ENCODE measurements at regions not wholly inside any gene's neighbourhood (a gene's known extent, or its start where the extent isn't known, plus 50 kb on each side); places are given as distances from the start of the nearest gene placed in this dataset.

GRCh38 chr4:184879271-184879670 lies 53.5 kb upstream of the ACSL1 start:
- Histone ChIP-seq H3K27ac (no peak overlapping the region), H3K4me3 (no peak overlapping the region), H3K27me3 (no peaks in the 10 kb centered on the region), H3K36me3 (no peaks in the 10 kb centered on the region), H3K4me1 (no peaks in the 10 kb centered on the region), H3K9me3 (no peaks in the 10 kb centered on the region)
- intact Hi-C loops (cut with DNase I; ENCODE audit: low total_unique reads) = no loop called here
- DNase-seq = no peak
- TF ChIP-seq, protein P1, sequence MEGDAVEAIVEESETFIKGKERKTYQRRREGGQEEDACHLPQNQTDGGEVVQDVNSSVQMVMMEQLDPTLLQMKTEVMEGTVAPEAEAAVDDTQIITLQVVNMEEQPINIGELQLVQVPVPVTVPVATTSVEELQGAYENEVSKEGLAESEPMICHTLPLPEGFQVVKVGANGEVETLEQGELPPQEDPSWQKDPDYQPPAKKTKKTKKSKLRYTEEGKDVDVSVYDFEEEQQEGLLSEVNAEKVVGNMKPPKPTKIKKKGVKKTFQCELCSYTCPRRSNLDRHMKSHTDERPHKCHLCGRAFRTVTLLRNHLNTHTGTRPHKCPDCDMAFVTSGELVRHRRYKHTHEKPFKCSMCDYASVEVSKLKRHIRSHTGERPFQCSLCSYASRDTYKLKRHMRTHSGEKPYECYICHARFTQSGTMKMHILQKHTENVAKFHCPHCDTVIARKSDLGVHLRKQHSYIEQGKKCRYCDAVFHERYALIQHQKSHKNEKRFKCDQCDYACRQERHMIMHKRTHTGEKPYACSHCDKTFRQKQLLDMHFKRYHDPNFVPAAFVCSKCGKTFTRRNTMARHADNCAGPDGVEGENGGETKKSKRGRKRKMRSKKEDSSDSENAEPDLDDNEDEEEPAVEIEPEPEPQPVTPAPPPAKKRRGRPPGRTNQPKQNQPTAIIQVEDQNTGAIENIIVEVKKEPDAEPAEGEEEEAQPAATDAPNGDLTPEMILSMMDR (IDR thresholded peaks at IDR 0.05) = no peak
- TF ChIP-seq POLR2A (IDR thresholded peaks at IDR 0.05) = no peak

DNA sequence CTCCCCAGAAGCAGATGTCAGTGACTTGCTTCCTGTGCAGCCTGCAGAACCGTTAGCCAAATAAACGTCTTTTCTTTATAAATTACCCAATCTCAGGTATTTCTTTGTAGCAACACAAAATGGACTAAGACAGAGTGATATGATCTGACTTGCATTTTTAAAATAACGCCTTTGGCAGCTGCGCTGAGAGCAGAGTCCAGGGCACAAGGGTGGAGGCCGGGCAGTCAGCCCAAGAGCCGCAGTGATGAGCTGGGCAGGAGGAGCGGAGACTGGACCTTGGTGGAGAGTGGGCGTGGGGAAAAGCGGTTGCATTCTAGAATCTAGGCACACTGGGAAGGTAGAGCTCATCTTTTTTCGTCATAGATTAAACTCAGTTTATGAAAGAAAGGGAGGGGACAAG lies 56.5 kb upstream of the ACSL1 start:
- no peak overlapping the region for H3K27ac ChIP-seq
- no peak for TF ChIP-seq POLR2A (IDR thresholded peaks at IDR 0.05)
- TF ChIP-seq, protein P1 (IDR thresholded peaks at IDR 0.05) = no peak
- H3K4me3 ChIP-seq = no peak overlapping the region
- no peaks in the 10 kb centered on the region for H3K4me1 ChIP-seq
- no peaks in the 10 kb centered on the region for H3K27me3 ChIP-seq
- no peaks in the 10 kb centered on the region for H3K9me3 ChIP-seq
- no peak for DNase-seq
- H3K36me3 ChIP-seq = no peaks in the 10 kb centered on the region
- intact Hi-C loops (cut with DNase I; ENCODE audit: low total_unique reads) = no loop called here

DNA sequence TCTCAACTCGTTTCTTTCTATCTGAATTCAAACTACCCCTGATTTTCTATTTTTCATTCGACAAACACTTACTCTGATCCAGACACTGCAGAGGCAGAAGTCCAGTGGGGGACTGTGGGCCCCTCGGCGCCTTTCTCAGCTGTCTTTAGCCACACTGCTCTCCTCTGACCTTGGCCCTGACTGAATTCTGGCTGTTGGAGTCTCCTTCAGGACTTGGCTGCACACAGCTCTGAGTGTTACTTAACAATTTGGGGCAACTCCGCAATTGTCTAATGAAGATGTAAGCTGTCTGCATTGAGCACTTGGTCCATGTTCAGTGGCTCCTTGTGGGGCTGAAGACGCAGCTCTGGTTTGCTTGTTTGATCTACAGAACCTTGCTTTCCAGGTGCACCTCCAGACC lies 57.3 kb upstream of the ACSL1 start:
- Histone ChIP-seq H3K27me3 (no peaks in the 10 kb centered on the region), H3K27ac (no peak overlapping the region), H3K4me3 (no peak overlapping the region), H3K9me3 (no peaks in the 10 kb centered on the region), H3K36me3 (no peaks in the 10 kb centered on the region), H3K4me1 (no peaks in the 10 kb centered on the region)
- intact Hi-C loops (cut with DNase I; ENCODE audit: low total_unique reads) = no loop called here
- no peak for TF ChIP-seq POLR2A (IDR thresholded peaks at IDR 0.05)
- TF ChIP-seq, protein P1 (IDR thresholded peaks at IDR 0.05) = no peak
- DNase-seq = no peak

DNA sequence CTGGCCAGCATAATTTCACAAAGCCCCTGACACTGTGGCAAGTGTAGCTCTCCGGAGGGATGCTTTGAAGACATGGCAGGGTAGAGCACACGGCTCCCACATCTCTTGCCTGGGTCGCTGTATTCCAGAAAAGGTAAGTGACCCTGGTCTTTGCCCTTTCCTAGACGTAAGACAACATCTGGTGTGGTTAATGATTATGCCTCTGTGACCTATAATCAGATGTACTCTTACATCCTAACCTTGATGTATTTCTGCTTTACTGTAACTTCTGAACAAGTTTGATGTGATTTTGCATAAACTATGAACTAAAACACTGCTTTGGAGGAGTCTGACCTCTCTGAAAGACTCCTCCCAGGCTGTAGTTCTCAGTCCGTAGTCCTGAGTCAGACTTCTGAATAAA lies 59.1 kb upstream of the ACSL1 start:
- Histone ChIP-seq H3K9me3 (no peaks in the 10 kb centered on the region), H3K27ac (no peak overlapping the region), H3K4me3 (no peak overlapping the region), H3K4me1 (no peaks in the 10 kb centered on the region), H3K36me3 (no peaks in the 10 kb centered on the region), H3K27me3 (no peaks in the 10 kb centered on the region)
- TF ChIP-seq, protein P1 (IDR thresholded peaks at IDR 0.05) = no peak
- no peak for TF ChIP-seq POLR2A (IDR thresholded peaks at IDR 0.05)
- no peak for DNase-seq
- intact Hi-C loops (cut with DNase I; ENCODE audit: low total_unique reads) = no loop called here

DNA sequence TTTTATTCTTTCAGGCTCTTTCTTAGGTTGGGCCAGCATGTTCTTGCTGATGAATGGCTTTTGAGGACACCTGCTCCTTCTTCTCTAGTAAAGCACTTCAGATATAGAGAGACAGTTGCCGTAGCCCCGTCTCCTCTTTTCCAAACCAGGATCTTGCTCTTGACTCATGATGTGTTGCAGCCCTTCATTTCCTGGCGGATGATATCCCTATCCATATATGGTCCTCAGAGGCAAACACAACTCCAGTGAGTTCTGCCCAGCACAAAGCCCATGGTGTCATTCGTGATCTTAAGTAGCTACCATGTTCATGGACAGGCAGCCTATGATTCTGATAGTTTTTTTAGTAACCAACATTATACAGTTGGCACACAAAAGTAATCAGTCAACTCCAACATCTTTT lies 59.8 kb upstream of the ACSL1 start:
- no peaks in the 10 kb centered on the region for H3K36me3 ChIP-seq
- H3K27ac ChIP-seq = no peak overlapping the region
- H3K4me3 ChIP-seq = no peak overlapping the region
- no peak for TF ChIP-seq POLR2A (IDR thresholded peaks at IDR 0.05)
- TF ChIP-seq, protein P1 (IDR thresholded peaks at IDR 0.05) = no peak
- DNase-seq = no peak
- no peaks in the 10 kb centered on the region for H3K27me3 ChIP-seq
- no peaks in the 10 kb centered on the region for H3K4me1 ChIP-seq
- H3K9me3 ChIP-seq = no peaks in the 10 kb centered on the region
- intact Hi-C loops (cut with DNase I; ENCODE audit: low total_unique reads) = no loop called here
